OCI-LY3 (cell line): ENCODE measurements at regions not wholly inside any gene's neighbourhood (a gene's known extent, or its start where the extent isn't known, plus 50 kb on each side); places are given as distances from the start of the nearest gene placed in this dataset.

Experiments
- CTCF ChIP-seq: fragments of 200-600, 300-600 bp; sonication (generic); IDR thresholded peaks from 2 replicates; pipeline ENCODE4 v1.5.1; 2014; ENCODE audit warnings: antibody characterized with exemption, low read length, low read depth
- EZH2phosphoT487 ChIP-seq: fragments of 200-600 bp; shearing (Covaris generic); IDR thresholded peaks from 2 replicates; pipeline ENCODE4 v1.6.1; 2018; ENCODE audit warnings: antibody characterized with exemption, mixed run types, low read depth

- TF ChIP-seq CTCF (no peak), EZH2phosphoT487 (no peak)
Observed at GRCh38 chr2:239692919-239693318, 292.1 kb upstream of the HDAC4 start.
